HuH-7 (cell line): ENCODE measurements at regions not wholly inside any gene's neighbourhood (a gene's known extent, or its start where the extent isn't known, plus 50 kb on each side); places are given as distances from the start of the nearest gene placed in this dataset.

Experiments
- DNase-seq: peaks from one replicate; pipeline ENCODE4 v3.0.0; 2011; ENCODE audit warnings: low spot score

GRCh38 chr13:75052616-75053015 is 429.4 kb downstream of the TBC1D4 start:
- no peak for DNase-seq

GRCh38 chr13:75050419-75051046 is 431.4 kb downstream of the TBC1D4 start:
- no peak for DNase-seq

- DNase-seq = no peak
These were observed 432.1 kb downstream of the TBC1D4 start for GRCh38 chr13:75049735-75050335.

- no peak for DNase-seq
These were observed 439.2 kb downstream of the TBC1D4 start for GRCh38 chr13:75042807-75043206.

GRCh38 chr13:75038393-75039113 is 443.4 kb downstream of the TBC1D4 start:
- DNase-seq = no peak

GRCh38 chr13:75025956-75026355 is 456.0 kb downstream of the TBC1D4 start:
- no peak for DNase-seq

GRCh38 chr13:75024602-75025001 is 457.4 kb downstream of the TBC1D4 start:
- no peak for DNase-seq

GRCh38 chr13:75023609-75024008 is 458.4 kb downstream of the TBC1D4 start:
- no peak for DNase-seq

- DNase-seq = no peak
These were observed 460.8 kb downstream of the TBC1D4 start for GRCh38 chr13:75021151-75021550.

GRCh38 chr13:75016225-75016624 is 465.7 kb downstream of the TBC1D4 start:
- no peak for DNase-seq

- no peak for DNase-seq
These were observed 468.2 kb downstream of the TBC1D4 start for GRCh38 chr13:75013818-75014217.

- DNase-seq = no peak
These were observed 471.0 kb downstream of the TBC1D4 start for GRCh38 chr13:75010941-75011340.

- DNase-seq = no peak
These were observed 473.0 kb downstream of the TBC1D4 start for GRCh38 chr13:75008926-75009325.

GRCh38 chr13:74990992-74991391 is 491.0 kb downstream of the TBC1D4 start:
- DNase-seq = no peak

- DNase-seq = no peak
These were observed 494.8 kb downstream of the TBC1D4 start for GRCh38 chr13:74987124-74987690.

GRCh38 chr13:74986609-74987008 is 495.4 kb downstream of the TBC1D4 start:
- no peak for DNase-seq

- no peak for DNase-seq
These were observed 502.3 kb downstream of the TBC1D4 start for GRCh38 chr13:74979703-74980102.

- DNase-seq = no peak
These were observed 503.4 kb downstream of the TBC1D4 start for GRCh38 chr13:74978591-74978990.

GRCh38 chr13:74977498-74977897 is 504.5 kb downstream of the TBC1D4 start:
- no peak for DNase-seq

- no peak for DNase-seq
These were observed 506.9 kb downstream of the TBC1D4 start for GRCh38 chr13:74975111-74975510.

GRCh38 chr13:74973935-74974879 is 507.8 kb downstream of the TBC1D4 start:
- no peak for DNase-seq

- no peak for DNase-seq
These were observed 512.5 kb downstream of the TBC1D4 start for GRCh38 chr13:74969419-74969818.
